ENCODE measurements at regions not wholly inside any gene's neighbourhood (a gene's known extent, or its start where the extent isn't known, plus 50 kb on each side); places are given as distances from the start of the nearest gene placed in this dataset.
A peak's percentile ranks its signal among the peaks of the same experiment; 100 is the strongest.
"Not testable (repeated sequence)": the region's sequence is repeated elsewhere in the genome, so short reads cannot be mapped to it uniquely, and the experiment has no call there.

- Mint-ChIP-seq H3K4me1 (ENCODE audit: low read depth in 2 of 2) (peaks cover 49 to 59% of the 10 kb centered on the region in 2 donors), H3K9me3 (peaks cover 3% of the 10 kb centered on the region), H3K36me3 (peaks cover 9% of the 10 kb centered on the region), H3K4me3 (no peak overlapping the region), H3K27me3 (peaks cover 0 to 14% of the 10 kb centered on the region in 2 donors), H3K27ac (peak overlapping the region in 1 of 2 donors; percentile 65)
- DNase-seq (ENCODE audit: low spot score) (no peak), ATAC-seq (no peak)
Observed at GRCh38 chr18:23311351-23312121, 141.6 kb upstream of the RIOK3 start.

- H3K27me3 Mint-ChIP-seq = peaks cover 0 to 14% of the 10 kb centered on the region in 2 donors
- ATAC-seq (no peak), DNase-seq (ENCODE audit: low spot score) (no peak)
- H3K4me1 Mint-ChIP-seq (ENCODE audit: low read depth in 2 of 2) = peaks cover 46 to 56% of the 10 kb centered on the region in 2 donors
- peaks cover under 1% of the 10 kb centered on the region for H3K9me3 Mint-ChIP-seq
- peaks cover 9% of the 10 kb centered on the region for H3K36me3 Mint-ChIP-seq
- H3K4me3 Mint-ChIP-seq = no peak overlapping the region
- peak overlapping the region in 1 of 2 donors; percentile 26 for H3K27ac Mint-ChIP-seq
Observed at GRCh38 chr18:23313379-23313778, 139.7 kb upstream of the RIOK3 start.

GRCh38 chr18:23314672-23315071, 138.4 kb upstream of the RIOK3 start:
- peaks cover 9% of the 10 kb centered on the region for H3K36me3 Mint-ChIP-seq
- no peak overlapping the region for H3K4me3 Mint-ChIP-seq
- no peak for ATAC-seq
- DNase-seq (ENCODE audit: low spot score) = no peak
- H3K27me3 Mint-ChIP-seq = peaks cover 0 to 14% of the 10 kb centered on the region in 2 donors
- peaks cover 41 to 52% of the 10 kb centered on the region in 2 donors for H3K4me1 Mint-ChIP-seq (ENCODE audit: low read depth in 2 of 2)
- no peak overlapping the region for H3K27ac Mint-ChIP-seq
- no peaks in the 10 kb centered on the region for H3K9me3 Mint-ChIP-seq

- H3K4me1 Mint-ChIP-seq (ENCODE audit: low read depth in 2 of 2) = peaks cover 55 to 60% of the 10 kb centered on the region in 2 donors
- DNase-seq (ENCODE audit: low spot score) (no peak), ATAC-seq (no peak)
- H3K9me3 Mint-ChIP-seq = no peaks in the 10 kb centered on the region
- peaks cover 0 to 14% of the 10 kb centered on the region in 2 donors for H3K27me3 Mint-ChIP-seq
- H3K27ac Mint-ChIP-seq = no peak overlapping the region
- H3K4me3 Mint-ChIP-seq = no peak overlapping the region
- peaks cover 9% of the 10 kb centered on the region for H3K36me3 Mint-ChIP-seq
Observed at GRCh38 chr18:23316316-23316715, 136.8 kb upstream of the RIOK3 start.

DNA sequence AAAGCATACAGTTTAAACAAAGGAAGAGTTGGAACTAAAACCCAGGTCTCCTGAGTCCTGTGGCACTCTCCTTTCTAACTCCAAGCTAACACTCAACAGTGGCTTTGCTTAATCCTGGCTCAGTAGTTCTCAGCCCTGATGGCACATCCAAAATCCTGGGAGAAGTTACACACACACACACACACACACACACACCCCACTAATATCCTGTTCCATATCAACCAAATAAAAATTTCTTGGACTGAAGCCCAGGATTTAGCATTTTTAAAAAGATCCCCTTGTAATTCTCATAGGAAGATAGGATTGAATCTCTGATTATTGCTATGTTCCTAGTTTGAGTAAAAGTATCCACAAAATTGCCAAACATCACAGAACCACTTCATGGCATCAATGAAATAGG, 136.1 kb upstream of the RIOK3 start:
- DNase-seq (ENCODE audit: low spot score) = no peak
- H3K36me3 Mint-ChIP-seq = peaks cover 9% of the 10 kb centered on the region
- H3K27me3 Mint-ChIP-seq = peaks cover 0 to 11% of the 10 kb centered on the region in 2 donors
- no peak for ATAC-seq
- H3K9me3 Mint-ChIP-seq = no peaks in the 10 kb centered on the region
- H3K27ac Mint-ChIP-seq = peak overlapping the region in 1 of 2 donors; percentile 76
- no peak overlapping the region for H3K4me3 Mint-ChIP-seq
- H3K4me1 Mint-ChIP-seq (ENCODE audit: low read depth in 2 of 2) = peaks cover 49 to 53% of the 10 kb centered on the region in 2 donors

DNA sequence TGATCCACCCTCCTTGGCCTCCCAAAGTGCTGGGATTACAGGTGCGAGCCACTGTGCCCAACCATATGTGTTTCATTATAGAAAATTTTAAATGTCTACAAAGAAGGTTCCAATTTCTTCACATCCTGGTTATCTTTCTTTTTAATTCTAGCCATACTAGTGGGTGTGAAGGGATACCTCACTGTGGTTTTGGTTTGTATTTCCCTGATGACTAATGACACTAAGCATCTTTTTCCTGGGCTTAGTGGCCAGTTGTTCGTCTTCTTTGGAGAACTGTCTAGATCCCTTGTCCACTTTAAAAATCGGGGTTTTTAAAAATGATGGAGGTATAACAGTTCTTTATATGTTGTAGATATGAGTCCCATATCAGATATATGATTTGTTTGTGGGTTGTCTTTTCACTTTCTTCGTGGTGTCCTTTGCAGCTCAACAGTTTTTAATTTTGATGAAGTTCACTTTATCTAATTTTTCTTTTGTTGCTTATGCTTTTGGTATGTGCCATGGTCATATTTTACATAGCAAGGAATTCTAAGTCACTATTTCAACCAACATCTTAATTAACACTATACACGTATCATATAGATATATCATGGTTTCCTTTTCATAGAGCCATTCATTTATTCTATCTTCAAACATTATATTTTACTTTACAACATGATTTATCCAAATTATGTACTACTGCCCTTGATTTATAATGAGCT, 135.0 kb upstream of the RIOK3 start:
- Mint-ChIP-seq H3K4me3 (peak overlapping the region; percentile 75), H3K27me3 (peaks cover 0 to 11% of the 10 kb centered on the region in 2 donors), H3K27ac (peak overlapping the region; percentile 65 to 76), H3K9me3 (no peaks in the 10 kb centered on the region), H3K36me3 (peaks cover 9% of the 10 kb centered on the region), H3K4me1 (ENCODE audit: low read depth in 2 of 2) (peaks cover 43 to 46% of the 10 kb centered on the region in 2 donors)
- ATAC-seq = peak; percentile 84 to 85
- no peak for DNase-seq (ENCODE audit: low spot score)

GRCh38 chr18:23320709-23321236, 132.3 kb upstream of the RIOK3 start:
- H3K27me3 Mint-ChIP-seq = no peaks in the 10 kb centered on the region
- H3K4me3 Mint-ChIP-seq = no peak overlapping the region
- ATAC-seq (no peak), DNase-seq (ENCODE audit: low spot score) (no peak)
- H3K36me3 Mint-ChIP-seq = peaks cover 8% of the 10 kb centered on the region
- H3K27ac Mint-ChIP-seq = no peak overlapping the region
- peaks cover 30% of the 10 kb centered on the region in 2 donors for H3K4me1 Mint-ChIP-seq (ENCODE audit: low read depth in 2 of 2)
- no peaks in the 10 kb centered on the region for H3K9me3 Mint-ChIP-seq

DNA sequence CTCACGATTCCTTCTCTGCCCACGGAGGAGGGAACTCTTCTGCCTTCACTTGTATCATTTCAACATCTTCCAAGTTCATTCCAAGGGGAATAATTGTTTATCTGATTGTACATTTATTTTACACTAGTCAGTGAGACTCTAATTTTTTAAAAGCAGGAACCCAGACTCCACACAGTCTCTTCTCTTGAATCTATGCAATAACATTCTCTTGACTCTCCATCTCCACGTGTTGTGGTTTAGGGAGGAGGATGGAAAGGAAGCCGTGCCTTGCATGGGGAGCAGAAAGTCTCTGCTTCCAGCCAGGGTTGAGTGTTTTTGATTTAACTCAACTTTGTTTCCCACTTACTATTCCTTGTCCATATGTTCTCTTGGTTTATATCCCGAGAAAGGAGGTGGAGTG, 131.1 kb upstream of the RIOK3 start:
- ATAC-seq (no peak), DNase-seq (ENCODE audit: low spot score) (no peak)
- peaks cover 4% of the 10 kb centered on the region for H3K9me3 Mint-ChIP-seq
- H3K27me3 Mint-ChIP-seq = no peaks in the 10 kb centered on the region
- peaks cover 14% of the 10 kb centered on the region for H3K36me3 Mint-ChIP-seq
- peaks cover 26 to 28% of the 10 kb centered on the region in 2 donors for H3K4me1 Mint-ChIP-seq (ENCODE audit: low read depth in 2 of 2)
- no peak overlapping the region for H3K4me3 Mint-ChIP-seq
- no peak overlapping the region for H3K27ac Mint-ChIP-seq

GRCh38 chr18:23324056-23324811, 128.9 kb upstream of the RIOK3 start:
- H3K4me1 Mint-ChIP-seq (ENCODE audit: low read depth in 2 of 2) = peaks cover 12 to 13% of the 10 kb centered on the region in 2 donors
- H3K4me3 Mint-ChIP-seq = no peak overlapping the region
- no peak for DNase-seq (ENCODE audit: low spot score)
- peaks cover 9% of the 10 kb centered on the region for H3K9me3 Mint-ChIP-seq
- no peak for ATAC-seq
- no peaks in the 10 kb centered on the region for H3K27me3 Mint-ChIP-seq
- peaks cover 15% of the 10 kb centered on the region for H3K36me3 Mint-ChIP-seq
- H3K27ac Mint-ChIP-seq = no peak overlapping the region

- Mint-ChIP-seq H3K36me3 (peaks cover 15% of the 10 kb centered on the region), H3K27me3 (no peaks in the 10 kb centered on the region), H3K4me3 (no peak overlapping the region), H3K9me3 (peaks cover 11% of the 10 kb centered on the region), H3K4me1 (ENCODE audit: low read depth in 2 of 2) (peaks cover 12 to 13% of the 10 kb centered on the region in 2 donors), H3K27ac (no peak overlapping the region)
- ATAC-seq (no peak), DNase-seq (ENCODE audit: low spot score) (no peak)
Observed at GRCh38 chr18:23324861-23325260, 128.2 kb upstream of the RIOK3 start.

GRCh38 chr18:23329671-23330070, 123.4 kb upstream of the RIOK3 start:
- not testable (repeated sequence) for H3K4me3 Mint-ChIP-seq; H3K27me3 Mint-ChIP-seq; ATAC-seq; DNase-seq (ENCODE audit: low spot score); H3K4me1 Mint-ChIP-seq (ENCODE audit: low read depth in 2 of 2); H3K27ac Mint-ChIP-seq
- H3K36me3 Mint-ChIP-seq = peaks cover 11% of the 10 kb centered on the region
- H3K9me3 Mint-ChIP-seq = peaks cover 11% of the 10 kb centered on the region

- H3K4me3 Mint-ChIP-seq = no peak overlapping the region
Observed at GRCh38 chr18:23330423-23330822, 122.7 kb upstream of the RIOK3 start.

DNA sequence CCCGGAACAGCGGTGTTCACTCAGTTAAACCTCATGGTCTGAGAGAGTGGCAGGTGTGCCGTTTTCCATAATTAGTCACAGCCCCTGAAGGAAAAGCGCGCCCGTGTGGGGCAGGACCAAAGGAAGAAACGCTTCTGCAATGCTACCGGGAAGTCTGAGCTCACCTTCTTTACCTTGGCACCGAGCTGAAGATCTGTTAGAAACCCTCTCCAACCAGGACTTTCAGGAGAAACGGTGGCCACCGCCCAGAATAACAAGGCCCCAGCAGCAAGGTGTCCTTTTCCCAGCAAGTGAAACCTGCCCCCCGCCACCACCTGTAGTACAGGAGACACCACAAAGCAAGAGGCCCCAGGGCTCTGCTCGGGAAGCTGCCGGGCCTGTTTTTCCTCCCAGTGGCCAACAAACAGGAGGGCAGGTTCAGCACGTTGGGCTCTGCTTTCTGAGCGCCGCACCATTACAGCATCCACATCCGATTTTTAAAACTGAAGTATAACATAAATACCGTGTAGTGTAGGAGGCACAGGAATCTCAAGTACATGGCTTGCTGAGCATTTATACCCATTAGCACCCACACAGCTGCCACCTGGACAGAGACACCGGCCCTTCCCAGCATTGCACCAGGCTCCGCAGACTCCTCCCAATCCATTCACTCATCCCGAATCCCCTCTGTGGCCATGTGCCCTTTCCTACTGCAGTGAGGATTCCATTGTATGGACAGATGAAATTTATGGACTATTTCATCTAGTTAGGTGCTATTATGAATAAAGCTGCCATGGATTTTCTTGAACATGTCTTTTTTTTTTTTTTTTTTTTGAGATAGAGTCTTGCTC, 121.8 kb upstream of the RIOK3 start:
- no peak overlapping the region for H3K4me3 Mint-ChIP-seq
- no peaks in the 10 kb centered on the region for H3K4me1 Mint-ChIP-seq (ENCODE audit: low read depth in 2 of 2)
- ATAC-seq (no peak), DNase-seq (ENCODE audit: low spot score) (no peak)
- no peak overlapping the region for H3K27ac Mint-ChIP-seq
- peaks cover 7% of the 10 kb centered on the region for H3K36me3 Mint-ChIP-seq
- no peaks in the 10 kb centered on the region for H3K27me3 Mint-ChIP-seq
- H3K9me3 Mint-ChIP-seq = peaks cover 11% of the 10 kb centered on the region

More at GRCh38 chr18:23330423-23330822, 122.7 kb upstream of the RIOK3 start:
- DNase-seq (ENCODE audit: low spot score) (no peak), ATAC-seq (no peak)
- Mint-ChIP-seq H3K27me3 (no peaks in the 10 kb centered on the region), H3K36me3 (peaks cover 7% of the 10 kb centered on the region), H3K27ac (no peak overlapping the region), H3K4me1 (ENCODE audit: low read depth in 2 of 2) (no peaks in the 10 kb centered on the region), H3K9me3 (peaks cover 11% of the 10 kb centered on the region)
